Gastrocnemius medialis (tissue), 4 donors: ENCODE measurements at regions not wholly inside any gene's neighbourhood (a gene's known extent, or its start where the extent isn't known, plus 50 kb on each side); places are given as distances from the start of the nearest gene placed in this dataset.
"Not testable (repeated sequence)": the region's sequence is repeated elsewhere in the genome, so short reads cannot be mapped to it uniquely, and the experiment has no call there.

ENCODE experiments used
- ATAC-seq, 2 donors: fragments of 150-250 bp; one replicate each; pipeline ENCODE4 v1.9.1; 2016
- DNase-seq, 2 donors: peaks; one replicate each; pipeline ENCODE4 v3.0.0-alpha.2; 2019
- H3K27ac ChIP-seq, 4 donors: fragments of 200-600 bp; sonication (generic); 1 replicate in 1 of 4; 2 replicates in 3 of 4; pipeline ENCODE4 v1.5.1; 2016 to 2018; ENCODE audit warnings: mild to moderate bottlenecking in 2 of 4, moderate library complexity in 1 of 4
- H3K27me3 ChIP-seq, 3 donors: fragments of 200-600 bp; sonication (generic) in 2 of 3; 1 replicate in 1 of 3; 2 replicates in 2 of 3; pipeline versions ENCODE4 v1.5.1 to v1.6.0; 2016 to 2019; ENCODE audit warnings: mild to moderate bottlenecking in 1 of 3, moderate library complexity in 1 of 3
- H3K36me3 ChIP-seq, 2 donors: fragments of 200-600 bp; sonication (generic) in 1 of 2; one replicate each; pipeline ENCODE4 v1.5.1; 2017 to 2018
- H3K4me1 ChIP-seq, 2 donors: fragments of 200-600 bp; sonication (generic) in 1 of 2; one replicate each; pipeline ENCODE4 v1.5.1; 2016 to 2017; ENCODE audit warnings: mild to moderate bottlenecking in 2 of 2
- H3K4me3 ChIP-seq, 4 donors: fragments of 200-600 bp; sonication (generic) in 3 of 4; 1 replicate in 1 of 4; 2 replicates in 3 of 4; pipeline ENCODE4 v1.5.1; 2016 to 2019; ENCODE audit warnings: mild to moderate bottlenecking in 2 of 4
- H3K9me3 ChIP-seq, 3 donors: fragments of 200-600 bp; sonication (generic) in 2 of 3; 1 replicate in 1 of 3; 2 replicates in 2 of 3; pipeline ENCODE4 v1.5.1; 2016 to 2019
- CTCF ChIP-seq, 5 experiments: fragments of 450-650 bp in 3 of 5; fragments of 200-600 bp in 2 of 5; sonication (generic) in 2 of 5; IDR thresholded peaks in 4 of 5; conservative IDR thresholded peaks in 1 of 5; 1 replicate in 4 of 5; 2 replicates in 1 of 5; pipeline ENCODE4 v1.5.1; 2016 to 2019; ENCODE audit warnings: antibody characterized with exemption in 5 of 5, mild to moderate bottlenecking in 3 of 5, moderate library complexity in 3 of 5
- POLR2A ChIP-seq, 2 donors: fragments of 450-650 bp; IDR thresholded peaks; one replicate each; pipeline ENCODE4 v1.6.1; 2017; ENCODE audit warnings: antibody characterized with exemption in 2 of 2, mild to moderate bottlenecking in 2 of 2, moderate library complexity in 2 of 2
- in situ Hi-C, 4 donors: fragments of 200-750 bp; cut with MboI; loops; one replicate each; pipeline versions ENCODE4 v1.15.0 to v1.8.0; 2017; ENCODE audit warnings: low sequenced_read_pairs in 4 of 4
- intact Hi-C: fragments of 100-400 bp; cut with DNase I; formaldehyde crosslinking; loops from one replicate; pipeline ENCODE4 v1.15.1; 2023; ENCODE audit warnings: low total_unique reads

DNA sequence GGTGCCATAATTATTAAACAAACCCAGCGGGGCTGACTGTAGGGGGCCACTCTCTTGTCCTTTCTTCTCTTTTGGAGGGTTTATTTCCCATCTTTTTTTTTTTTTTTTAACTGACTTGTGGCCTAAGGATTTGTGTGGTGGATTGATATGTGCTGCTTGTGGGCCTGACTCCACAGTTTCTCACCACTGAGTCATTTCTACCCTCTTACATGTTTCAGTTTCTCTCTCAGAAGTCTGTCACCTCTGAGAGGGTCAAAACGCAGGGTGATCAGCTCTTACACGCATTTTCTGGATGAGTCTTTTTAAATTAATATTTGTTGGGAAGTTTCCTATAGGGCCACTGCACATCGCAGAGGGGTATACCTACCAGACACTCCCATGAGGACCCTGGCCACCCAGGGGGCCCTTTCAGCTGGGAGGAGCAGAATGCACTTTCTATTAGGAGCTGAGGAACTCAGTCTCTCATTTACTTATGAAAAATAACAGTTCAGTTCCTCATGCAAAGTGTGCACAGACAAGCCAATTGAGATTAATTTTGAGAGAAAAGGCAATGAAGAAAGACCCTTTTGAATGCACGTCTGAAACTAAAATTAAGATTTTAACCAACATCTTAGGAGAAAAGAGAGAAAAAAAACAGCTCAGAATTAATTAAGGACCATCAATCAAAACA is 407.9 kb downstream of the TECRL start:
- H3K4me1 ChIP-seq = no peaks in the 10 kb centered on the region
- in situ Hi-C loops (loop anchor here in 1 of 4 donors (25.0 kb wide), 1 partner anchor 89 kb away; no protein-coding TSS in a partner anchor), intact Hi-C loops (no loop called here)
- no peaks in the 10 kb centered on the region for H3K9me3 ChIP-seq
- no peaks in the 10 kb centered on the region for H3K27me3 ChIP-seq
- TF ChIP-seq POLR2A (IDR thresholded peaks at IDR 0.05) (no peak), CTCF (IDR thresholded peaks at IDR 0.05 in 4 of 5, conservative IDR thresholded peaks at IDR 0.05 in 1 of 5) (no peak)
- no peak overlapping the region for H3K4me3 ChIP-seq
- no peak overlapping the region for H3K27ac ChIP-seq
- no peaks in the 10 kb centered on the region for H3K36me3 ChIP-seq
- ATAC-seq = no peak
- DNase-seq = no peak

DNA sequence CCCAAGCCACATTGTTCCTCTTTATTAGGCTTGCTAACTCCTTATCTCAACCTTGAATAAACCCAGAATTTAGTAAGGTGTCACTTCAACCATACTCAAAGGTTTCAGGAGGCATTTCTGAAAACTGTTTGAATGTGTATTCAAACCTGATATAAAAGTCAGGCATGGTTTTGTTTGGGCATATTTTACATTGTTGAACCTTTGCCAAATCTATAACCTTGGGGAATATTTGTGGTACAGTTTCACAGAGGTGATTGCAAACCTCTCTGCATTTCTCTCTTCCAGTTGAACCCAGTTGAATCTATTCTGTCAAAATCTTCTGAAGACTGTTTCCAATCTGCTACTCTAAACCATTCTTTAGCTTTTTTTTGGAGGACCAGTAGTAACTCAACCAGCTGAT is 409.0 kb downstream of the TECRL start:
- H3K4me3 ChIP-seq = no peak overlapping the region
- H3K27me3 ChIP-seq = no peaks in the 10 kb centered on the region
- H3K9me3 ChIP-seq = no peaks in the 10 kb centered on the region
- intact Hi-C loops (no loop called here), in situ Hi-C loops (loop anchor here in 1 of 4 donors (25.0 kb wide), 1 partner anchor 88 kb away; no protein-coding TSS in a partner anchor)
- H3K27ac ChIP-seq = no peak overlapping the region
- no peaks in the 10 kb centered on the region for H3K36me3 ChIP-seq
- no peak for ATAC-seq
- H3K4me1 ChIP-seq = no peaks in the 10 kb centered on the region
- no peak for DNase-seq
- TF ChIP-seq CTCF (IDR thresholded peaks at IDR 0.05 in 4 of 5, conservative IDR thresholded peaks at IDR 0.05 in 1 of 5) (no peak), POLR2A (IDR thresholded peaks at IDR 0.05) (no peak)

- Histone ChIP-seq H3K36me3 (no peaks in the 10 kb centered on the region), H3K4me1 (no peaks in the 10 kb centered on the region), H3K27me3 (no peaks in the 10 kb centered on the region), H3K9me3 (no peaks in the 10 kb centered on the region), H3K4me3 (no peak overlapping the region), H3K27ac (no peak overlapping the region)
- ATAC-seq = no peak
- intact Hi-C loops (no loop called here), in situ Hi-C loops (no loop called here)
- TF ChIP-seq POLR2A (IDR thresholded peaks at IDR 0.05) (no peak), CTCF (IDR thresholded peaks at IDR 0.05 in 4 of 5, conservative IDR thresholded peaks at IDR 0.05 in 1 of 5) (no peak)
- DNase-seq = no peak
These were observed 423.0 kb downstream of the TECRL start for GRCh38 chr4:63986253-63986652.

DNA sequence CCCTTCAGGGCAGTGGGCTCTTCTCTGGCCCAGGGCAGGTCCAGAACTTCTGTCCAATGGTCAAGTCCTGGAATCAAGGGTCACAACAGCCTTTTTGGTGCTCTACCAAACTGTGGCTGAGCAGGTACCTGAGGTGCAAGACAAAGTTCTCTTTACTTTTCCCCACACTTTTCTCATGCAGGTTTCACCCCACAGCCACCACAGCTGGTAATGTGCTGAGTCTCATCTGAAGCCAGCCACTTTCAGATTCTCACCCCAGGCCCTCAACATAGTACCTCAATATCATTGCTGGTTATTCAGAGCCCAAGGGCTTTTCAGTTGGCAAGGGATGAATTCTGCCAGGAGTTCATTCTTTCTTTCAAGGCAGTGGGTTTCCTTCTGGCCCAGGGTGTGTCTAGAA is 426.0 kb downstream of the TECRL start:
- Histone ChIP-seq H3K4me3 (no peak overlapping the region), H3K36me3 (no peaks in the 10 kb centered on the region), H3K27ac (no peak overlapping the region), H3K4me1 (no peaks in the 10 kb centered on the region), H3K9me3 (no peaks in the 10 kb centered on the region), H3K27me3 (no peaks in the 10 kb centered on the region)
- intact Hi-C loops = no loop called here
- TF ChIP-seq POLR2A (IDR thresholded peaks at IDR 0.05) = no peak
- TF ChIP-seq CTCF (IDR thresholded peaks at IDR 0.05 in 4 of 5, conservative IDR thresholded peaks at IDR 0.05 in 1 of 5) = no peak
- DNase-seq (no peak), ATAC-seq (no peak)
- in situ Hi-C loops = no loop called here

DNA sequence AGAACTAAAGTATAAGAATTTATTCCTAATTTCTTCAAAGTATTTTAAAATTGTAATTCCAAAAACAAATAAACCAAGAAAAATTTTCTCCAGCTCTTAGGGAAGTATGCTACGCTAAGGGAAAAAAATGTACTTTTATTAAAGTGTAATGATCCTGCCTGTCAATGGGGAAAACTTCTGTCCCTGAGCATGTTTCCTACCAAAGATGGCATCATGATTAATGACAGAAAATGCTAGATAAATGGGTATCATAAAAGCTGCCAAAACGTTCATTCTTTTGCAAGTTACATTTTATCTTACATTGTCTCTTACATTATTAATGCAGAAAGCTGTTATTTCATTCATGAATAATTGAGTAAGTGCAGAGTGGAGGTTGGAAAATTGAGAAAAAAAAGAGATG is 443.4 kb downstream of the TECRL start:
- Histone ChIP-seq H3K9me3 (no peaks in the 10 kb centered on the region), H3K4me1 (no peaks in the 10 kb centered on the region), H3K4me3 (no peak overlapping the region), H3K27me3 (no peaks in the 10 kb centered on the region), H3K36me3 (no peaks in the 10 kb centered on the region), H3K27ac (no peak overlapping the region)
- intact Hi-C loops (no loop called here), in situ Hi-C loops (no loop called here)
- no peak for TF ChIP-seq POLR2A (IDR thresholded peaks at IDR 0.05)
- TF ChIP-seq CTCF (IDR thresholded peaks at IDR 0.05 in 4 of 5, conservative IDR thresholded peaks at IDR 0.05 in 1 of 5) = no peak
- no peak for ATAC-seq
- no peak for DNase-seq

DNA sequence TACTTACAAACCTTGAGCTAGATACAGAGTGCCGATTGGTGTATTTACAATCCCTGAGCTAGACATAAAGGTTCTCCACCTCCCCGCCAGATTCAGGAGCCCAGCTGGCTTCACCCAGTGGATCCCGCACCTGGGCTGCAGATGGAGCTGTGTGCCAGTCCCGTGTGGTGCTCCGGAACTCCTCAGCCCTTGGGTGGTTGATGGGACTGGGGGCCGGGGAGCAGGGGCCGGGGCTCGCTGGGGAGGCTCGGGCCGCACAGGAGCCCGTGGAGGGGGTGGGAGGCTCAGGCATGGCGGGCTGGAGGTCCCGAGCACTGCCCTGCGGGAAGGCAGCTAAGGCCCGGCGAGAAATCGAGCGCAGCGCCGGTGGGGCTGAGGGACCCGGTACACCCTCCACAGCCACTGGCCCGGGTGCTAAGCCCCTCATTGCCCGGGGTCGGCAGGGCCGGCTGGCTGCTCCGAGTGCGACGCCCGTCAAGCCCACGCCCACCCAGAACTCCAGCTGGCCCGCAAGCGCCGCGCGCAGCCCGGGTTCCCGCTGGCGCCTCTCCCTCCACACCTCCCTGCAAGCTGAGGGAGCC is 466.5 kb downstream of the TECRL start:
- H3K9me3 ChIP-seq, ATAC-seq, H3K27ac ChIP-seq, H3K27me3 ChIP-seq, H3K4me1 ChIP-seq, DNase-seq, H3K4me3 ChIP-seq, intact Hi-C loops, in situ Hi-C loops, H3K36me3 ChIP-seq: not testable (repeated sequence)
